Activated CD8-positive, alpha-beta memory T cell treated with anti-CD3 and anti-CD28 coated beads, Interleukin-2, amount 50 U/mL, for 1 hour (primary cell): ENCODE measurements at regions not wholly inside any gene's neighbourhood (a gene's known extent, or its start where the extent isn't known, plus 50 kb on each side); places are given as distances from the start of the nearest gene placed in this dataset.

Experiments
- DNase-seq: peaks from one replicate; pipeline ENCODE4 v3.0.0-alpha.2; 2020; ENCODE audit errors: extremely low read depth

GRCh38 chr15:38885001-38885400, 320.4 kb upstream of the RASGRP1 start:
- no peak for DNase-seq

GRCh38 chr15:38885471-38885952, 320.9 kb upstream of the RASGRP1 start:
- DNase-seq = no peak

DNA sequence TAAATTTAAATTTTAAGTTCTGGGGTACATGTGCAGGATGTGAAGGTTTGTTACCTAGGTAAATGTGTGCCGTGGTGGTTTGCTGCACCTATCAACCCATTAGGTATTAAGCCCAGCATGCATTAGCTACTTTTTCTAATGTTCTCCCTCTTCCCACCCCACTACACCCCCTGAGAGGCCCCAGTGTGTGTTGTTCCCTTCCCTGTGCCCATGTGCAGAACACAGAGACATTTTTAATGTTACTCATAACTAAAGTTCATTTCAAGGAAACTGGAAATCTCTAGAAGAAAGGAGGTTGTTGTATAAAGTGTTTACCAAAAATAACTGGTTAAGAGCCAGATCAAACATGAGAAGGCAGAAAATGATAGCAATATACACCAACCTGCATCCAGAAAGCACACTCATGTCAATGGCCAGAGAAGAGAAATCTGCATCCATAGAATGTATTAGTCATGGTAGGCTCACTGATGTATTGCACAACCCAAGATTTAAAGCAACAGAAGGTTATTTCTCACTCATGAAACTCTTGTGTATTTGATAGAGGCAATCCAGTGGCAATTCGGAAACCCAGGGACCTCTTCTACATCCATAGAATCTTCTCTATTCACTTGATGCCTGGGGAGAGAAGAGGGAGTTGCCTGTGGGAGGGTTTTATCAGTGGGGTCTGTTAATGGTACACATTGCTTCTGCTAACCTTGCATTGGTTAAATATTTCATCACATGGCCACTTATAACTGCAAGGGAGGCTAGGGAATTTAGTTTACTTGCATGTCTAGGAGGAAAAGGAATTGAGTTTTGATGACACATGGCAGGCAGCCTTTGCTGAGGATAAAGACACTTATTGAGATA, 321.9 kb upstream of the RASGRP1 start:
- no peak for DNase-seq

GRCh38 chr15:38888701-38889221, 324.1 kb upstream of the RASGRP1 start:
- DNase-seq = no peak

- DNase-seq = no peak
These were observed 325.6 kb upstream of the RASGRP1 start for GRCh38 chr15:38890194-38890593.

DNA sequence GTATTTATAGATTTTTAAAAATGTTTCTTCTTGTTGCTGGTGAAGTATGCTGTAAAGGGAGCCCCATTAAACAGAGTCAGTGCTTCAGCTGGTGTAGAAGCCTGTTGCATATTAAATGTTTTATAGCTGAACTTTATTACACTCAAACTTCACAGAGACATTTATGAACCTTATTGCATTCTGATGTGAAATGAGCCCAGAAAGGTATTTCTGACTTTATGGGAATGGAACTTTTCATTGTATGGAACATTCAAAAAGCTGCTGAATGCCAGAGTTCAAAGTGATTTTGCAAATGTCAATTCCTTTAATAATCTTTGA, 329.3 kb upstream of the RASGRP1 start:
- no peak for DNase-seq

DNA sequence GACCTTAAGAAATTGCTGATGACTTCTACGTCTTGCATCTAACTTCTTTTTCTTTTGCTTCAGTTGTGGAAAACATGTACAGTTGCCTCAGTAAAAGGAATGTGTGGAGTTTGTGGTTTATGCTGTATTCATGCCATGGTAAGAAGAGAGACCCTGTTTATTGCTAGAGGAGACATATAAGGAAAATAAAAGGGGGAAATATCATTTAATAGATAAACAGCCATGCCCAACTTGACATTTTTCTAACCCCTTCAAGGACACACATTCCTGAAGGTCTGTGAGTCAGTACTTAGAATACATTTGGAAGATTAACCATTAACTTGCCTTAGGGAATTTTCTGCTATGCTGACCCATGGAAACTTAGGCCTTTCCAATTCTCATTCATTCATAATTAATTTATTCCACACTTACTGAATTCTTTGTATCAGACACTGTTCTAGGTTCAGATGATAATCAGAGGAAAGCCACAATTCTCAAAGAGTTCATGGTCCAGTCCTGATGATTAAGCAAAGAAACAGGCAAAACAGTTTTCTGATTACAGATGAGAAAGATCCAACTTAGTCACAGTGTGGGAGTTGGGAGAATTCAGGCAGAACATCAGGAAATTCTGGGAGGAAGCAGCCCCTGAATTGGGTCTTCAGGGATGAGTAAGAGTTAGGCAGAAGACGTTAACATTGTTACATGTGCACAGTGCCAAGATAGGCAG, 329.8 kb upstream of the RASGRP1 start:
- DNase-seq = no peak

DNA sequence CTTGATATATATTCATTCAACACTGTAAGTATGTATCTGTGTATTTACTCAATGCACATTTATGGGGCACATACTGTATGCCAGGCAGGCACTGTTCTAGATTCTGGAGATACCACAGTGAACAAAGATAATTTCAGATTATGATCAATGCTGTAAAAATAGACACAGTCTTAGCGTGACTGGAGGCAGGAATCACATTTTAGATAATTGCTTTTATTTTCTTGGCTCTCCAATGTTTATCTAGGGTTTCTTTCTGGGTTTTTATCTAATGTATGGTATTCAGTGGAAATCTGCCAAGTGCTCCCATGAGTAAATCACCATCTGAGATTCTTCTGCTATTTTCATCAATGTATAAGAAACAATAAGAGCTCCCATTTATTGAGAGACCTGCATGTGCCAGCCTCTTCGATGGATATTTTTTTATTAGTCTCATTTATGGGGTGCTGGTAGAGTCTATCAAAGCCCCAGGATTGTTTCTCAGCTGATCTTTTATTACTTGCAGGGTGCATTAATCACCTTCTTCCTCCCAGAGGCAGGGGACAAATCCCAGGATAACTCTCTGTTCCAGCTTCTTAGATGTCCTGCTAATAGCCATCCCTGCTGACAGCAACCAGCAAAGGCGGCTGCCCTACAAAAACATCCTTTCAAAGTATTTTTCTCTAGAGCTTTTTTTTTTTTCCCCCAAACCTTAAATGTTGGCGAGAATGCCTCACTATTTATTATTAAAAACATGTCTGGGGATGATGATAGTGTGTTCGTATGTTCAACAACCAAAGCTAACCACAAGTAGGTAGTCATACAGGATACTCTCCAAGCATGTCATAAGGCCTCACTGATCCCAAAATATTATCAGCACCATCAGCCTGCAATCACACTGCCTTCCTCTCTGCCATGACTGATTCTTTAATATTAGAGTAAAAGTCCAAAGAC, 331.0 kb upstream of the RASGRP1 start:
- DNase-seq = no peak

DNA sequence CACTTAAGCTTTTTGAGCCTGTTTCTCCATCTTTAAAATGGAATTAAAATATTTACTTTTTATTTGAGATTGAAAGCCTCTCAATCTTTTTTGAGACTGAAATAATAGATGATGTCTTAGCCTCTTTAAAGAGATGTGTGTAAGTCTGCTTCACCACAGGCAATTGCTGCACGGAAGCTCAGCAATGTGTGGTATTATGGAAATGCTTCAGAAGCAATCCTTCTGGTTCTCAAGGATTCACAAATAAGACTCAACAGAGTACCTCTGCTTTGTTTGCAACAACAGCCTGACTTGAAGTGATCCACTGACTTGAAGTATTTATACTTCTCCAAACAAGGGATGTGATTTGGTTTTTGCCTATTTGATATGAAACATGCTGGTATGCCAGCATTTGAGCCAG, 332.0 kb upstream of the RASGRP1 start:
- no peak for DNase-seq

DNA sequence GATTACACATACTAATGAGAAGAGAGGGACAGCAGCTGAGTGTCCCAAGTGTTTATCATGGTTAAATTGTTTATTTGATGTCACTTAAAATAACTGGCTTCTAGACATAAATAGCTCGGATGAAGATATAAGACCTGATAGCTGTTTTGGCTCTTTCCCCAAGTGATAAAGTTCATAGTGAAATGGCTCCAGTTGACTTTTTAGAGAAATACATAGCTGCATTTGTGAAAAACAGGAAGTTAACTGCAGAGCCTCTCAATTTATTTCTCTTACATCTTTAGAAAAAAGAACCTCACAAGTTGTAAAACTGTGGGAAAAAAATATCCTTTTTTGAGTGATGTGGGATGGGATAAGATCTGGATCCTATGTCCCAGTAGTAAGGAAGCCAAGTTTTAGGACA, 332.9 kb upstream of the RASGRP1 start:
- DNase-seq = no peak

GRCh38 chr15:38898236-38898635, 333.6 kb upstream of the RASGRP1 start:
- DNase-seq = no peak

DNA sequence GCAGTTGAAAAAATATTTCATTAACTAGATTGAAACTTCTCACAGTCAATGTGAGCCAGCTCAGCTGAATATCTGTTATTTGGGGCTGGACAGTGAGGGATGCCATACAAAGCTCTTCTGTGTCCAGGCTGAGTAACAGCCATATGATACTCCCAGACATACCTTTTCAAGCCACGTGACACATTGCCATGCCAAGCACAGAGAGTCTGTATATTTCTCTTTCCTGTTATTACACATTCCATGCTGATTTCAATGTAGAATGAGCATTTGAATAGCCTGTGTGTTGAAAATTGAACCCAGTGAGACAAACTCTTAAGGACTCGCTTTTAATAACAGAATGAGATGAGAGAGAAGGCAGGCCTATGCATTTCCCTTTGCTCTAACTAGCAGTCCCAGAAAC, 334.7 kb upstream of the RASGRP1 start:
- no peak for DNase-seq

DNA sequence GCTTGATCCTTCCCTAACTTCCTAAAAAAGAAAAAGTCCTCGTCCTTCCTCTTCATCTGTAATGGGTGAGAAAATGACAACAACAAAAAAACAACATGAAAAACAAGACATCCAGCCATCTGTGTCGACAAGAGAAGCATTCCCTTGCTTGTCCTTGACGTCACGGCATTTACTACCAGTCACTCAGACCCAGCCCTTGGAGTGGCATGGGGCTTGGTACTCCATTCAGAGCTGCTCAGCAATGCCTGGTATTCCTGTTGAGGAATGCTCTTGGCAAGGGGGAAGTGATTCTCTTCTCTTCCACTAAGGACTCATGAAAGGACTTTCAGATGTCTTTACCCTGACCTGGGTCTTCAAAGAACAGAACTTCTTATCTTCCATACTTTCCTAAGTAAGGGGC, 339.7 kb upstream of the RASGRP1 start:
- DNase-seq = no peak

GRCh38 chr15:38905632-38906031, 341.0 kb upstream of the RASGRP1 start:
- no peak for DNase-seq

- no peak for DNase-seq
These were observed 356.4 kb upstream of the RASGRP1 start for GRCh38 chr15:38920966-38921365.

DNA sequence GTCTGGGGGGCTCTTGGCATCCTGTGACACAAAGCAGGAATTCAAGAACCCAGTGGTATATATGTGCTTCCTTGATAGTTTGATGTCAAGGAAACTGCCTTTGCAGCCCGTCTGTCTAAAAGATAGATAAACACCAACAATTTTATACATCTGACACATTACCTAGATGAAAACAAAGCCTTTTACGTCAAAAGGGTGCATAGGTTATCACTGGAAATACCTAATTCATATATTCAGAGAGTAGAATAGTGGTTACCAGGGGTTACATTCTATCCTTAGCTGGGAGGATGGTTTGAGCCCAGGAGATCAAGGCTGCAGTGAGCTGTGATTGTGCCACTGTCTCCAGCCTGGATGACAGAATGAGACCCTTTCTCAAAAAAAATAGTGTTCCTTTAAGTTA, 356.9 kb upstream of the RASGRP1 start:
- no peak for DNase-seq

DNA sequence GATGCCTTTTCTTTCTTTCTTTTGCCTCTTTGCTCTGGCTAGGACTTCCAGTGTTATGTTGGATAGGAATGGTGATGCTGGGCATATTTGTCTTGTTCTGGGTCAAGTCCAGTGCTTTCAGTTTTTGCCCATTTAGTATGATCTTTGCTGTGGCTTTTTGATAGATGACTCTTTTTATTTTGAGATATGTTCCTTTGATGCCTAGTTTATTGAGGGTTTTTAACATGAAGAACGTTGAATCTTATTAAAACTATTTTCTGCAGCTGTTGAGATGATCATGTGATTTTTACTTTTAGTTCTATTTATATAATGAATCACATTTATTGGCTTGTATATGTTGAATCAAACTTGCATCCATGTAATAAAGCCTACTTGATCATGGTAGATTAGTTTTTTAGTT, 363.8 kb upstream of the RASGRP1 start:
- no peak for DNase-seq

DNA sequence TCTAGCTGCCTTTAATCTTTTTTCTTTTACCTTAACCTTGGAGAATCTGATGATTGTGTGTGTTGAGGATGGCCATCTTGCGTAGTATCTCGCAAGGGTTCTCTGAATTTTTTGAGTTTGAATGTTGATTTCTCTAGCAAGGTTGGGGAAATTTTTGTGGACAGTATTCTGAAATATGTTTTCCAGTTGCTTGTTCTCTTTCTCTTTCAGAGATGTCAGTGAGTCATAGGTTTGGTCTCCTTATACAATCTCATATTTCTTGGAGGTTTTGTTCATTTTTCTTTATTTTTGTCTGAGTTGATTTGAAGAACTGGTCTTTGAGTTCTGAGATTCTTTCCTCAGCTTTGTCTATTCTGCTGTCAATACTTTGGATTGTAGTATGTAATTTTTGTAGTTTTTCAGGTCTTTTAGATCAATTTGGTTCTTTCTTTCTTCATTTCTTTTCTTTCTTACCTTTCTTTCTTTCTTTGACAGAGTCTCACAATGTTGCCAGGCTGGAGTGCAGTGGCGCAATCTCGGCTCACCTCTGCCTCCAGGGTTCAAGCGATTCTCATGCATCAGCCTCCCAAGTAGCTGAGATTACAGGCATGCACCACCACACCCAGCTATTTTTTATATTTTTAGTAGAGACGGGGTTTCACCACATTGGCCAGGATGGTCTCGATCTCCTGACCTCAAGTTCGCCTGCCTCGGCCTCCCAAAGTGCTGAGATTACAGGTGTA, 366.4 kb upstream of the RASGRP1 start:
- DNase-seq = no peak

DNA sequence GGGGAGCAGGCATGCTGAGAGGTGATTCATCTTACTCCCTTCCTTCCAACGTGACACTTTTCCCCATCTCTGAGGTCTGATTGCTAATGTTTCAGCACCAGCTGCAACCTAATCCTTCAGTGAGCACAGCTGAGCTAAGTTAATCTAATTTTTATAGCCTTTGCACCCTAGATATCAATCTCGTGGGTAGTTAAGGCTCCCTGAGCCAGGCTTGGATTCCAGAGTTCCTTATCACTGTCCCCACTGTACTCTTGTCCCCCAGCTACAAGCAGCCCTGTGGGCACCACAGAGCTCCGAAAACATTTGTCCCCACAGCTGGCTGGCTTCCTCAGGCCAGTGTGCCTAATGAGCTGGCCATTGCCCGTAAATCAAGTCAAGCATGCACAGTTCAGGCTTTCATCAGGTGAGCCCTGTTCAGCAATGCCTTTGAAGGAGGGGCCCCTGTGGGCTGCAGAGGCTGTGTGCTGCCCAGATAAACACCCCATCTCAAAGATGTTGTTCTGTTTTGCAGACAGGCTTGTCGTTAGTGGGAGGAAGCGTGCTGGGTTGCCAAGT, 376.9 kb upstream of the RASGRP1 start:
- no peak for DNase-seq

- no peak for DNase-seq
These were observed 379.9 kb upstream of the RASGRP1 start for GRCh38 chr15:38944536-38944935.
